HL-60 (cell line): ENCODE measurements at regions not wholly inside any gene's neighbourhood (a gene's known extent, or its start where the extent isn't known, plus 50 kb on each side); places are given as distances from the start of the nearest gene placed in this dataset.

Source experiments
- CTCF ChIP-seq: IDR thresholded peaks from one replicate; pipeline ENCODE4 v1.5.1; 2011; ENCODE audit warnings: low read length, control low read depth, inconsistent platforms; ENCODE audit not compliant: insufficient read depth
- REST ChIP-seq: IDR thresholded peaks from 2 replicates; pipeline ENCODE4 v1.6.1; 2012; ENCODE audit warnings: low read depth; ENCODE audit not compliant: insufficient replicate concordance

GRCh38 chr10:109019001-109019424 lies 904.3 kb downstream of the XPNPEP1 start:
- TF ChIP-seq CTCF (no peak), REST (no peak)
